Smooth muscle cell (in vitro differentiated cells): ENCODE measurements at regions not wholly inside any gene's neighbourhood (a gene's known extent, or its start where the extent isn't known, plus 50 kb on each side); places are given as distances from the start of the nearest gene placed in this dataset.

Source experiments
- DNase-seq: peaks from one replicate; lab custom pipeline; 2025; ENCODE audit not compliant: unreplicated experiment; lab: John Stamatoyannopoulos, UW
- H2AFZ ChIP-seq: fragments of 200-600 bp; sonication (generic); 2 replicates; pipeline ENCODE4 v1.6.0; 2016; ENCODE audit warnings: antibody characterized with exemption, low read depth, mild to moderate bottlenecking
- H3F3A ChIP-seq: fragments of 200-600 bp; sonication (generic); 2 replicates; pipeline ENCODE4 v1.6.0; 2017; ENCODE audit warnings: antibody characterized with exemption, low read depth
- H3K27ac ChIP-seq: fragments of 200-600 bp; sonication (generic); 2 replicates; pipeline ENCODE4 v1.5.1; 2016; ENCODE audit warnings: low read depth, mild to moderate bottlenecking
- H3K27me3 ChIP-seq: fragments of 200-600 bp; sonication (generic); 2 replicates; pipeline ENCODE4 v1.6.1; 2016; ENCODE audit warnings: low read depth, mild to moderate bottlenecking
- H3K36me3 ChIP-seq: fragments of 200-600 bp; sonication (generic); 2 replicates; pipeline ENCODE4 v1.5.1; 2016; ENCODE audit warnings: low read depth
- H3K4me1 ChIP-seq: fragments of 200-600 bp; sonication (generic); 2 replicates; pipeline ENCODE4 v1.5.1; 2016; ENCODE audit warnings: low read depth
- H3K4me2 ChIP-seq: fragments of 200-600 bp; sonication (generic); 2 replicates; pipeline ENCODE4 v1.6.0; 2016; ENCODE audit warnings: mild to moderate bottlenecking
- H3K4me3 ChIP-seq: fragments of 200-600 bp; sonication (generic); 2 replicates; pipeline ENCODE4 v1.5.1; 2016; ENCODE audit warnings: mild to moderate bottlenecking
- H3K79me2 ChIP-seq: fragments of 200-600 bp; sonication (generic); 2 replicates; pipeline ENCODE4 v1.6.0; 2016; ENCODE audit warnings: low read depth, mild to moderate bottlenecking
- H3K9ac ChIP-seq: fragments of 200-600 bp; sonication (generic); 2 replicates; pipeline ENCODE4 v1.6.0; 2016; ENCODE audit warnings: low read depth
- H3K9me3 ChIP-seq: fragments of 200-600 bp; sonication (generic); replicated peaks from 2 replicates; pipeline ENCODE4 v1.5.1; 2016; ENCODE audit warnings: low read depth
- H4K20me1 ChIP-seq: fragments of 200-600 bp; sonication (generic); 2 replicates; pipeline ENCODE4 v1.6.0; 2016; ENCODE audit warnings: low read depth
- CTCF ChIP-seq: fragments of 200-600 bp; sonication (generic); IDR thresholded peaks from 2 replicates; pipeline ENCODE4 v1.5.1; 2017; ENCODE audit warnings: borderline replicate concordance, mild to moderate bottlenecking, antibody characterized with exemption; ENCODE audit not compliant: insufficient read depth, poor library complexity, severe bottlenecking
- WGBS: methylation state at CpG from one replicate; pipeline ENCODE4 v1.1.7; 2016; ENCODE audit warnings: low lambda C conversion rate; 5-methylcytosine and 5-hydroxymethylcytosine counted together

DNA sequence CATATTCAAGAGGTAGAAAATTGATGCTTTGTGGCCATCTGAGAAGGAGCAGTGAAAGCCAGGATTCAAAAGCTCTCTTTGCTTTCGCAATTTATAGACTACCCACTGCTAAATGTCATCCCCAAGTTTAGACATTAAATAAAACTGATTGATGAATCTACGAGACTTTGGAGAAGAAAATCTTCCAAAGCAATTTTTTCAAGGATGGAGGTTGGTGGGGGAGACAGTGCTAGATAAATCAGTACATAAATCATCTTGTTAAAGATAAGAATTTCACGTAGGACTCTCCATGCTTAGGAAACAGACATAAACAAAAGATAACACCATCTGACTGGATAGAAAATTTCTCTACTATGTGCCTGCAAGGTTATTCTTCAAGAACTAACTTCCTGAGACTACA is 147.6 kb upstream of the TIAM1 start:
- Histone ChIP-seq H3K27ac (no peak overlapping the region), H3K9me3 (no peaks in the 10 kb centered on the region), H4K20me1 (no peaks in the 10 kb centered on the region), H3K4me3 (no peak overlapping the region), H3K4me2 (peak overlapping the region; percentile 43), H3K36me3 (no peaks in the 10 kb centered on the region), H2AFZ (no peak overlapping the region), H3K27me3 (no peaks in the 10 kb centered on the region), H3K9ac (no peak overlapping the region), H3K79me2 (no peaks in the 10 kb centered on the region), H3K4me1 (no peaks in the 10 kb centered on the region), H3F3A (no peaks in the 10 kb centered on the region)
- WGBS, result 31% methylated on average over 3 of the region's 3 CpGs
- DNase-seq, result no peak
- TF ChIP-seq CTCF, result no peak

DNA sequence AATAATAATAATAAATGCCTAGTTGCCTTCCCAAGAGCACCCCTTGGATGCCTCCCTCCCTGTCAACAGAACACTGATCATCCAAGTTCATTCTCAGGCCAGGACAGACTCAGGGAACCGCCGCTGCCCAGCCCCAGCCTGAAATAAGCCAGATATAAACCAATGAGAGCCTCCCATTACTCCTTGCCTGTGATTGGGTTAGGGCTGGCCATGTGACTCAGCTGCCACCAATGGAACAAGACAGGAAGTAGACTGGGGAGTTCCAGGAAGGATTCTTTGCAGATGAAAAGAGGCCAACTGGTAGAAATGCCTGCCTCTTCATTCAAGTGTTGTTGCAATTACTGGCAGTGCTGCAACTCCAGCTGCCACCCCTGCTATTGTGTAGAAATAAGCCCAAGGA is 146.4 kb upstream of the TIAM1 start:
- Histone ChIP-seq H3F3A (no peaks in the 10 kb centered on the region), H3K4me3 (no peak overlapping the region), H3K27ac (no peak overlapping the region), H2AFZ (no peak overlapping the region), H3K27me3 (no peaks in the 10 kb centered on the region), H3K4me1 (no peaks in the 10 kb centered on the region), H3K9ac (no peak overlapping the region), H3K79me2 (no peaks in the 10 kb centered on the region), H4K20me1 (no peaks in the 10 kb centered on the region), H3K9me3 (no peaks in the 10 kb centered on the region), H3K36me3 (no peaks in the 10 kb centered on the region), H3K4me2 (no peak overlapping the region)
- 95% methylated on average over 2 of the region's 2 CpGs for WGBS
- TF ChIP-seq CTCF, result no peak
- no peak for DNase-seq

DNA sequence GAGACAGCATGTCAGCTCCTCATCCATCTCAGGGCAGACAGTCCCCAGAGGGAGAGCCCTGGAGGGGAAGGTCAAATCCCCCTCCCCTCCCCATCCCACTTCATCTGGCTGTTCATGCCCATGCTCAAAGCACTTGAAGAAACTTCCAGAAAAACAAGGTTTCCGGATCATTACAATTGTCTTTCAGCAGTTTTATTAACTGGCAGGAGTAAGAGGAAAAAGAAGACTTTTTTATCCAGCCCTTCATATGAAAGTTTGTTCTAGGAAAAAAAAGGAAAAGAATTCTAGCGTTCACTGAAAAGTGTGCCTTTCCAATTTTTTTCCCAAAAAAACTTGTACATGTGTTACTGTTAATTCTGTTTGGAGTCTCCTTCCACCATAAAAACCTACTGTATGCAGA is 145.7 kb upstream of the TIAM1 start:
- H3K9ac ChIP-seq, result no peak overlapping the region
- H3K79me2 ChIP-seq, result no peaks in the 10 kb centered on the region
- no peak for TF ChIP-seq CTCF
- H3K4me1 ChIP-seq, result no peaks in the 10 kb centered on the region
- H3K9me3 ChIP-seq, result no peaks in the 10 kb centered on the region
- no peaks in the 10 kb centered on the region for H3K27me3 ChIP-seq
- H3K4me3 ChIP-seq, result no peak overlapping the region
- H3K4me2 ChIP-seq, result no peak overlapping the region
- DNase-seq, result no peak
- H3K27ac ChIP-seq, result no peak overlapping the region
- H3K36me3 ChIP-seq, result no peaks in the 10 kb centered on the region
- H3F3A ChIP-seq, result no peaks in the 10 kb centered on the region
- no peak overlapping the region for H2AFZ ChIP-seq
- 98% methylated on average over 2 of the region's 2 CpGs for WGBS
- no peaks in the 10 kb centered on the region for H4K20me1 ChIP-seq

- H3K4me3 ChIP-seq, result no peak overlapping the region
Observed at GRCh38 chr21:31489014-31489413, 145.0 kb upstream of the TIAM1 start.

More at GRCh38 chr21:31489014-31489413, 145.0 kb upstream of the TIAM1 start:
- no peak overlapping the region for H3K27ac ChIP-seq
- no peak overlapping the region for H2AFZ ChIP-seq
- no peaks in the 10 kb centered on the region for H3F3A ChIP-seq
- no peaks in the 10 kb centered on the region for H3K9me3 ChIP-seq
- no peak overlapping the region for H3K9ac ChIP-seq
- H3K4me1 ChIP-seq, result no peaks in the 10 kb centered on the region
- no peak overlapping the region for H3K4me2 ChIP-seq
- H4K20me1 ChIP-seq, result no peaks in the 10 kb centered on the region
- no peaks in the 10 kb centered on the region for H3K27me3 ChIP-seq
- TF ChIP-seq CTCF, result no peak
- WGBS, result 96% methylated on average over 6 of the region's 6 CpGs
- no peaks in the 10 kb centered on the region for H3K36me3 ChIP-seq
- H3K79me2 ChIP-seq, result no peaks in the 10 kb centered on the region
- DNase-seq, result no peak
